GM18909 (cell line): ENCODE measurements at regions not wholly inside any gene's neighbourhood (a gene's known extent, or its start where the extent isn't known, plus 50 kb on each side); places are given as distances from the start of the nearest gene placed in this dataset.
A peak's percentile ranks its signal among the peaks of the same experiment; 100 is the strongest.

Experiments
- ATAC-seq: cut with Tn5 transposase; IDR thresholded peaks from one replicate; pipeline ENCODE4 v1.9.1; 2021; ENCODE audit warnings: mild to moderate bottlenecking; ENCODE audit not compliant: unreplicated experiment, poor library complexity

GRCh38 chrX:110871839-110872238 lies 76.2 kb upstream of the CHRDL1 start:
- no peak for ATAC-seq

GRCh38 chrX:110866421-110866820 lies 70.8 kb upstream of the CHRDL1 start:
- ATAC-seq, result no peak

- no peak for ATAC-seq
Observed at GRCh38 chrX:110863883-110864282, 68.3 kb upstream of the CHRDL1 start.

- no peak for ATAC-seq
Observed at GRCh38 chrX:110858565-110858964, 62.9 kb upstream of the CHRDL1 start.

- ATAC-seq, result peak; percentile 44
Observed at GRCh38 chrX:110853610-110854009, 58.0 kb upstream of the CHRDL1 start.

GRCh38 chrX:110852180-110852579 lies 56.6 kb upstream of the CHRDL1 start:
- peak; percentile 36 for ATAC-seq

GRCh38 chrX:110851780-110852179 lies 56.2 kb upstream of the CHRDL1 start:
- peak; percentile 56 for ATAC-seq

- peak; percentile 69 for ATAC-seq
Observed at GRCh38 chrX:110847334-110847733, 51.7 kb upstream of the CHRDL1 start.

- ATAC-seq, result no peak
Observed at GRCh38 chrX:110846071-110846470, 50.5 kb upstream of the CHRDL1 start.
